Nephron progenitor cell (in vitro differentiated cells): ENCODE measurements at regions not wholly inside any gene's neighbourhood (a gene's known extent, or its start where the extent isn't known, plus 50 kb on each side); places are given as distances from the start of the nearest gene placed in this dataset.

Experiments
- DNase-seq: peaks from one replicate; pipeline ENCODE4 v3.0.0; 2021
- H3K27ac Mint-ChIP-seq: 2 replicates; pipeline ENCODE4 v1.8.0; 2021; ENCODE audit warnings: mild to moderate bottlenecking, moderate library complexity, mixed read lengths
- H3K27me3 Mint-ChIP-seq: 2 replicates; pipeline ENCODE4 v1.8.0; 2021; ENCODE audit warnings: mild to moderate bottlenecking, low read depth, mixed read lengths; ENCODE audit not compliant: poor library complexity
- H3K36me3 Mint-ChIP-seq: 2 replicates; pipeline ENCODE4 v1.8.0; 2021; ENCODE audit warnings: low read depth, mixed read lengths
- H3K4me1 Mint-ChIP-seq: 2 replicates; pipeline ENCODE4 v1.8.0; 2021; ENCODE audit warnings: mixed read lengths
- H3K4me3 Mint-ChIP-seq: 2 replicates; pipeline ENCODE4 v1.8.0; 2021; ENCODE audit warnings: mild to moderate bottlenecking, moderate library complexity, mixed read lengths
- H3K9me3 Mint-ChIP-seq: 2 replicates; pipeline ENCODE4 v1.8.0; 2021; ENCODE audit warnings: mild to moderate bottlenecking, moderate library complexity, mixed read lengths
- CTCF ChIP-seq: fragments of 200-600 bp; sonication (generic); IDR thresholded peaks from 2 replicates; pipeline ENCODE4 v1.5.0; 2021; ENCODE audit warnings: antibody characterized with exemption

DNA sequence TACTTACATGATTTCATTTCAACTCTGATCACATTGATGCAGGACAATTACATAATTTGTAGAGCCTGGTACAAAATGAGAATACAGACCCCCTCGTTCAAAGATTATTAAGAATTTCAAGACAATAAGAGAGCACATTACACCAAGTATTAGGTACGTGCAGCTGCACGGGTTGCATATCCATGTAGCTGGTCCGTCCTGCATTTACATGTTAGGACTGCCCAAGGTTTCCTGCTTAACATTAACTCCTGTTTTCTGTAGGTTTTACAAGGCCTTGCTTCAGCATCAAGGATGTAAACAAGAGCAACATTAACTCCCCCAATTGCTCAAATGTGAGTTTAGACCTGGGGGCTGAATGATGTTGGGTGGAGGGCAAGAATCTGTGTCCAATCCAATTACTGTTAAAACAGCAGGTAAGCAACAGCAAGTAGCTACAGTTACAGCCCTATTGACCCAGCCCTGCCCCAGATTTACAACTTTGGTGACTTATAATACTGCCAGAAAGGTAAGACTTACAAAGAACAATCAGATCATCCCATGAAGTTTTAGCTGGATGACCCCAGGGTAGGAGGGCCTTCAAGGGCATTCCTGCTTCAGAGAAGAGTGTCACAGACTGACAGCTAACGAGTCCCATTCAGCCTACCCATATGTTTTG lies 127.4 kb upstream of the PPP2R3A start:
- Mint-ChIP-seq H3K27me3 (peaks cover 6% of the 10 kb centered on the region), H3K4me3 (no peak overlapping the region), H3K4me1 (peaks cover 13% of the 10 kb centered on the region), H3K9me3 (no peaks in the 10 kb centered on the region), H3K36me3 (no peaks in the 10 kb centered on the region), H3K27ac (no peak overlapping the region)
- TF ChIP-seq CTCF: no peak
- no peak for DNase-seq

DNA sequence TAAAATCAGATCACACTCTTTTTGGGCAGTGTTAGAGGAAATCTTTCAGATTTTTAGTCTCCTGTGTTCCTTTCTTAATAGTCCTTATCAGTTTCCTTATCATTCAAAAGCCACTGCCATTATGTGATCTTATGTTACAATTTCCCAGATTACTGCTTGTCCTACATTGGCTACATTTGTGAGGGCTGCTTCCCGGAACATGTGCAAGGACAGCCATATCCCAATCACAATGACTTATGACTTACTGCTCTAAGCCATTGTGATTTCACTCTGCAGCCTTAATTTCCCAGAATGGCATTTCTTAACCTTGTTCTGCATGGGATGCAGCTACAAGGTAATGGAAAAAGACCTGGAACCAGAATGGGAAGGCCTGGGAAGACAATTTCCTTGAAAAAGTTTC lies 125.1 kb upstream of the PPP2R3A start:
- no peak for TF ChIP-seq CTCF
- H3K4me3 Mint-ChIP-seq: no peak overlapping the region
- H3K36me3 Mint-ChIP-seq: no peaks in the 10 kb centered on the region
- no peak for DNase-seq
- H3K27me3 Mint-ChIP-seq: peaks cover under 1% of the 10 kb centered on the region
- no peak overlapping the region for H3K27ac Mint-ChIP-seq
- peaks cover 13% of the 10 kb centered on the region for H3K4me1 Mint-ChIP-seq
- H3K9me3 Mint-ChIP-seq: no peaks in the 10 kb centered on the region

DNA sequence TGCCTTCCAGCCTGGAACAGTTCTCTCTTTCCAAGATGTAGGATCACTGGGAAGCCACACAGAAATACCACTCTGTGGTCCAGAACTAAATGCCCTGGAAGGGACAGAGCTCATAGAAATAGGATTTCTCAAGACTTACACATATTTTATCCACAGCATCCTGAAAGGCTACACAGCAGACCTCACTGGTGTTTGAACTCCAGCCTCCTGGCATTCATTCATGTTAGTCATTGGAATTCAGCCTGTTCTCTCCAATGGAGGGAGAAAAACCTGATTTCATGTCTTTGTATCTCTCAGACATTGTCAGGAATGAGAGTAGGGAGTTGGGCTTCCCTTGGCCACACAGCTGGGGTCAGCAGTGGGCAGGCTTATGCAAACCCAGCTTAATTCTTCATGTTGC lies 121.1 kb upstream of the PPP2R3A start:
- Mint-ChIP-seq H3K36me3 (peaks cover 7% of the 10 kb centered on the region), H3K27ac (no peak overlapping the region), H3K4me3 (no peak overlapping the region), H3K9me3 (peaks cover 17% of the 10 kb centered on the region), H3K27me3 (peaks cover 2% of the 10 kb centered on the region), H3K4me1 (no peaks in the 10 kb centered on the region)
- TF ChIP-seq CTCF: no peak
- no peak for DNase-seq

DNA sequence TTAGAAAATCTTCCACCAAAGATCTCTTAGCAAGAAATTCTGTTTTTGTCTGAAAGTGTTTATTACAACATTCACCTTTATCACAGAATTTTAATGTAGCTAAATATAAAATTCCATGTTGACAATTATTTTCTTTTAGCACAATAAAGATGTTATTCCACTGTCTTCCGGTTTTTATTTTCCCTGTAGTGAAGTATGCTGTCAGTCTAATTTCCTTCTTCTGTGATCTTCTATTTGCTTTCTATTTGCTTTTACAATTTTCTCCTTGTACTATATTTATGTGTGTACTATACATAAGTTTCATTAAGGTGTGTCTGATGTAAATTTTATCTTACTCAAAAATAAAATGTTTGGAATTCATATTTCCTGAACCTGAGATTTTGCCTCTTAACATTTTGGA lies 117.5 kb upstream of the PPP2R3A start:
- no peak for TF ChIP-seq CTCF
- Mint-ChIP-seq H3K9me3 (peaks cover 17% of the 10 kb centered on the region), H3K4me3 (no peak overlapping the region), H3K36me3 (peaks cover 7% of the 10 kb centered on the region), H3K27ac (no peak overlapping the region), H3K4me1 (peaks cover 16% of the 10 kb centered on the region), H3K27me3 (peaks cover 2% of the 10 kb centered on the region)
- DNase-seq: no peak

DNA sequence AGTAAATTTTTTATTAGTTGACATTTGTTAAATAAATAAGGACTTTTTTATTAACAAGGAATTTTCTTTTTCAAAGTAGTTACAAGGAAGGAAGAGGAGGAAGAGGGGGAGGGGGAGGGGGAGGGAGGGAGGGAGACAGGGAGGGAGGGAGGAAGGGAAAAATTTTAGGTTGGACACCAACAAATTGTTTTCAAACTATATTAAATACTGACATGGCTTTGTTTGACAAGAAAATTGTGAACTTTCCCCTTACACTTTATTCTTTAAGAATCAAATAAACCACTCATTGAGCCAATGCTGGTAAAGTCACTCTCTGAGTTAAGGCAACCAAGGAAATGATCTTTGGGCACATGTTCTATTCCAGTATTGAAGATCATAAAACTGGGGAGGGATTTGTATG lies 115.7 kb upstream of the PPP2R3A start:
- Mint-ChIP-seq H3K36me3 (peaks cover 7% of the 10 kb centered on the region), H3K4me1 (peaks cover 16% of the 10 kb centered on the region), H3K9me3 (peaks cover 17% of the 10 kb centered on the region), H3K27me3 (peaks cover 5% of the 10 kb centered on the region), H3K27ac (no peak overlapping the region), H3K4me3 (no peak overlapping the region)
- no peak for DNase-seq
- TF ChIP-seq CTCF: no peak
